SU-DHL-6 (cell line): ENCODE measurements at regions not wholly inside any gene's neighbourhood (a gene's known extent, or its start where the extent isn't known, plus 50 kb on each side); places are given as distances from the start of the nearest gene placed in this dataset.

ENCODE experiments used
- EZH2phosphoT487 ChIP-seq: fragments of 200-600 bp; sonication (generic), shearing (Covaris generic); conservative IDR thresholded peaks from 2 replicates; pipeline ENCODE4 v1.6.1; 2018; ENCODE audit warnings: mild to moderate bottlenecking, antibody characterized with exemption, low read length, moderate library complexity, mixed read lengths
- TF ChIP-seq, protein P1 (sequence below): fragments of 200-600 bp; sonication (generic); IDR thresholded peaks from one replicate; pipeline ENCODE4 v1.5.1; 2017; ENCODE audit warnings: antibody characterized with exemption, mild to moderate bottlenecking, low read length, moderate library complexity; ENCODE audit not compliant: insufficient read depth, poor library complexity, severe bottlenecking

DNA sequence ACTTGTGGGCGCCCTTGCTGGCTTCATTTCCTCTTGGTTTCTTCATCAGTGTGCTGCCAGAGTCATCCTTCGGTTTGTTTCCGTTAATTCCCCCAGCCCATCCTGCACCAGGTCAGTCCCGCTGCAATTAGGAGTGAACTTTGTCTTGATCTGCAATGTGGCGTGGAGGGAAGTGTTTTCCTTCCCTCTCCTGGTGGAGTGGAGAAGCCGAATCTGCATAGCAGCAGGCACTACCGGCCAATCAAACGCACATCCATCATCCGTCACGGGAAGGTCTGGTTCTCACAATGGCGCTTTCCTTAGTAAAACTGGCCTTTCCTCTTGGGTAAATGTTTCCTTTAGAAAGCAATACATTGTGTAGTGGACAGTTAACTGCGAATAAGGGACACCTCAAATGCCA is 337.5 kb downstream of the CXCL12 start:
- TF ChIP-seq, protein P1, sequence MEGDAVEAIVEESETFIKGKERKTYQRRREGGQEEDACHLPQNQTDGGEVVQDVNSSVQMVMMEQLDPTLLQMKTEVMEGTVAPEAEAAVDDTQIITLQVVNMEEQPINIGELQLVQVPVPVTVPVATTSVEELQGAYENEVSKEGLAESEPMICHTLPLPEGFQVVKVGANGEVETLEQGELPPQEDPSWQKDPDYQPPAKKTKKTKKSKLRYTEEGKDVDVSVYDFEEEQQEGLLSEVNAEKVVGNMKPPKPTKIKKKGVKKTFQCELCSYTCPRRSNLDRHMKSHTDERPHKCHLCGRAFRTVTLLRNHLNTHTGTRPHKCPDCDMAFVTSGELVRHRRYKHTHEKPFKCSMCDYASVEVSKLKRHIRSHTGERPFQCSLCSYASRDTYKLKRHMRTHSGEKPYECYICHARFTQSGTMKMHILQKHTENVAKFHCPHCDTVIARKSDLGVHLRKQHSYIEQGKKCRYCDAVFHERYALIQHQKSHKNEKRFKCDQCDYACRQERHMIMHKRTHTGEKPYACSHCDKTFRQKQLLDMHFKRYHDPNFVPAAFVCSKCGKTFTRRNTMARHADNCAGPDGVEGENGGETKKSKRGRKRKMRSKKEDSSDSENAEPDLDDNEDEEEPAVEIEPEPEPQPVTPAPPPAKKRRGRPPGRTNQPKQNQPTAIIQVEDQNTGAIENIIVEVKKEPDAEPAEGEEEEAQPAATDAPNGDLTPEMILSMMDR = no peak
- no peak for TF ChIP-seq EZH2phosphoT487
